ENCODE measurements at regions not wholly inside any gene's neighbourhood (a gene's known extent, or its start where the extent isn't known, plus 50 kb on each side); places are given as distances from the start of the nearest gene placed in this dataset.
"Not testable (repeated sequence)": the region's sequence is repeated elsewhere in the genome, so short reads cannot be mapped to it uniquely, and the experiment has no call there.

DNA sequence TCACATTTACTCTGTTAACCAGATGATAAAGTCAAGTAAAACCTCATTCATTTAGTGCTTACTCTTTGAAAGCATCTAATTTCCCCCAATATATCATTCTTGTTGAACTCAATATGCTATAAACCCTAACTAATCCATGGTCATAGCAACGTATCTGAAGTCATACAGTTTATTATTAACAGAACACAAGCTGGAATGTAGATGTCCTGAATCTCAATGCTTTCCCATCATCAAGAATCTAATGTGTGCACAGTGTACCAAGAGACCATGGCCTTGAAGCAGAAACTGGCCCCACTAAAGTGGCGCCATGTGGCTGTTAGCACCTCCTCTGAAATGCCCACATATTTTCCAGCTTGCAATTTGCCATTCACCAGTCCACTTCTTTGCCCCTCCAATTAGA lies 245.8 kb downstream of the SOX9 start:
- DNase-seq (ENCODE audit: low spot score), result no peak

DNA sequence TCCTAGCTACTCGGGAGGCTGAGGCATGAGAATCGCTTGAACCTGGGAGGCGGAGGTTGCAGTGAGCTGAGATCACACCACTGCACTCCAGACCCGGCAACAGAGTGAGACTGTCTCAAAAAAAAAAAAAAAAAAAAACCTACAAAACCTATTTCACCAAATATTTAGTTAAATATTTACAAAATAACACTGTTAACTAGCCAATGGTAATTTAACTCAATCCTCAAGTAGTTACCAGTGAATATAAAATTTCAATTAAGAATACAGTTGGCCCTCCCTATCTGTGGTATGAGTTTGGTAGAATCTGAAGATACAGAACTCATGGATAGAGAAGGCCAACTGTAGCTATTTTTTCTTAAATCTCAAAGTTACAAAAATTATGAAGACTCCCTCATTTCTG lies 247.4 kb downstream of the SOX9 start:
- no peak for DNase-seq (ENCODE audit: low spot score)

DNA sequence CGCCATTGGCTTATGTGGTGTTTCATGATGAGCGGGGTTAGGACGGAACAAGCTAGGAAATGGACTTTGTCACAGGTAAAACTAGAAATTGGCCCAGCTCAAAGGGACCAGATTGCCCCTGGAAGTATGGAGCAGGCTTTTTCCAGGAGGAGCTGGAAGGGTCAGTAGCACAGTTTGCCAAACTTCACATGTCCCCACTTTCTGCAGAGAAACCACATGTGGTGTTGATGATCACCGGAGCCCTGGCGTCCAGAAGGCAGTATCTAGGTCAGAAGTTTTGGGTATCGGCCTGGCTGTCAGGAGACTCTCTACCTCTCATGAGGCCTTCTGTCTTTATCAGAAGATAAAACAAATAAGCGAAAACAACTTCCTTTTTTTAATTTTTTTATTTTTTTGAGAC lies 248.5 kb downstream of the SOX9 start:
- DNase-seq (ENCODE audit: low spot score), result no peak

GRCh38 chr17:72370819-72371218 lies 250.0 kb downstream of the SOX9 start:
- no peak for DNase-seq (ENCODE audit: low spot score)

GRCh38 chr17:72372185-72372584 lies 251.4 kb downstream of the SOX9 start:
- no peak for DNase-seq (ENCODE audit: low spot score)

DNA sequence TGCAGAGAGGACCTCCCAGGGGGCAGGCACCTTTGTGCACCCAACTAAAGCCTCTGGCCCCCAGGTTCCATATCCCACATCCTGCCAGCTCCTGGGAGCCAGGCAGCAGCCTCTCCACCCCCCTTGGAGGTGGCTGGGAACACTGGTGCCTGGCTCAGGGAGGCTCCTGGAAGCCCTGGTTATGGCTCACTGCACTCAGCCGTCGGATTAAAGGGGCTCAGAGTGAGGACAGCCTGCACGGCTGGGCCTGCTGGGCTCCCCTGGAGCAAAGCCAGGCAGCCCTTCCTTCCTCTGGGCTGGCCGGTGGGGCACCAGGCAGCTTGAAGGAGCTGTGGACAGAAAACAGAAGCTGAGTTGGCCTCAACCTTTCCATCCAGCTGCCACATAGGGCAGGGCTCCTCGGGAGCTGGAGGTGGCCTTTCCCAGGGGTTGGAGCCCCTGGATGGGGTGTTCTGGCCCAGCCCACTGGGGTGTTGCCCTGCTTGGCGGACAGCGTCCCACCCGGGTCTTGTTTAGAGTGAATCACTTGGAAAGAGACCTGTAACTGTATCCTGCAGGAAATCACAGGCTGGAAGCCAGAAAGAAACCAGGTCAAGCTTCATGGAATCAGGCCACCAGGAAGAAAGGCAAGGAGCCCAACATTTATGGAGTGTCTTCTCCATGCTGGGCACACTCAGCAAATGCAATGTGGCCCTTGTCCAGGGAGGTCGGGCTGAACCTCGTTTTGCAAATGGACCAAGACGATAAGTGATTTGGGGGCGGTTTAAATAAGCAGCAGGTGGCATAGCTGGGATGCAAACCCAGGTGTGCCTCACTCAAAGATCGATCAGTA lies 253.3 kb downstream of the SOX9 start:
- no peak for DNase-seq (ENCODE audit: low spot score)

DNA sequence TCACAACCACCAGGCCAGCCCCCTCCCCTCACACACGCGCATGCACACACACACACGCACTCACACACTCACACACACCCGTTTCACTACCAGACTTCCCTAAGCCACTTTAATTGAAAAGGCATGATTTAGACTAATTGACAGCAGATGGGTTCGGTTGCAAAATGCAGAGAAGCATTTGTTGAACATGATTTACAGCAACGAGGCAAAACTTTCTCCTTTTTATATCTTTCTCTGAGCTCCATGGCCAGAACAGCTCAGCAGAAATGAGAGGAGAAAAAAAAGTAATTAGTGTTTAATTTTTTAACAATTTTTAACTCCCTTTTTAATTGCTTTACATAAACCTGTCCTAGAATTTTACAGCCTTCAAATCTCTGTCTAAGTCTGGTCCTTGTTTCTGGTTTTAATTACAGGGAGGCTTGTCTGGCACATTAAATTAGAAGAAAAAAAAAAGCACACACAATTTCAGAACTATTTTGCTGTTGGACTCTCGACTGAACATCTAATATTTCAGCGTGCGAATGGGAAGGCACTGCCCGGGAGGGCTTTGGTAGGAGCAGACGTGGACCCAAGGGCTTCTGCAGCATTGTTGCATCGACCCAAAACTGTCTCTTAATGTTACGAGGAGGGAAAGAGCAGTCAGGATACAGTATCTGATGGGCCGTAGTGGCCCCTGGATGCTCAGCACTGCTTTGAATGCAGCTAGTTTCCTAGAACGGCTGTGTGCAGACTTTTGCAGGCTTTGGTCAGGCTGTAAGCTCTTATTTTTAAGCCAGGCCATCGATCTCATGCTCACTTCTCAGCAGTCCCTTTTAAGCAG lies 255.9 kb downstream of the SOX9 start:
- no peak for DNase-seq (ENCODE audit: low spot score)

- no peak for DNase-seq (ENCODE audit: low spot score)
Observed at GRCh38 chr17:72378414-72379390, 257.9 kb downstream of the SOX9 start.

GRCh38 chr17:72379516-72379915 lies 258.7 kb downstream of the SOX9 start:
- no peak for DNase-seq (ENCODE audit: low spot score)

GRCh38 chr17:72380120-72380519 lies 259.3 kb downstream of the SOX9 start:
- no peak for DNase-seq (ENCODE audit: low spot score)

- no peak for DNase-seq (ENCODE audit: low spot score)
Observed at GRCh38 chr17:72380737-72381136, 259.9 kb downstream of the SOX9 start.

- DNase-seq (ENCODE audit: low spot score), result no peak
Observed at GRCh38 chr17:72381597-72382397, 261.0 kb downstream of the SOX9 start.

GRCh38 chr17:72382971-72383722 lies 262.3 kb downstream of the SOX9 start:
- DNase-seq (ENCODE audit: low spot score), result no peak

- DNase-seq (ENCODE audit: low spot score), result no peak
Observed at GRCh38 chr17:72385475-72385874, 264.7 kb downstream of the SOX9 start.

- DNase-seq (ENCODE audit: low spot score), result not testable (repeated sequence)
Observed at GRCh38 chr17:72386173-72386572, 265.4 kb downstream of the SOX9 start.

DNA sequence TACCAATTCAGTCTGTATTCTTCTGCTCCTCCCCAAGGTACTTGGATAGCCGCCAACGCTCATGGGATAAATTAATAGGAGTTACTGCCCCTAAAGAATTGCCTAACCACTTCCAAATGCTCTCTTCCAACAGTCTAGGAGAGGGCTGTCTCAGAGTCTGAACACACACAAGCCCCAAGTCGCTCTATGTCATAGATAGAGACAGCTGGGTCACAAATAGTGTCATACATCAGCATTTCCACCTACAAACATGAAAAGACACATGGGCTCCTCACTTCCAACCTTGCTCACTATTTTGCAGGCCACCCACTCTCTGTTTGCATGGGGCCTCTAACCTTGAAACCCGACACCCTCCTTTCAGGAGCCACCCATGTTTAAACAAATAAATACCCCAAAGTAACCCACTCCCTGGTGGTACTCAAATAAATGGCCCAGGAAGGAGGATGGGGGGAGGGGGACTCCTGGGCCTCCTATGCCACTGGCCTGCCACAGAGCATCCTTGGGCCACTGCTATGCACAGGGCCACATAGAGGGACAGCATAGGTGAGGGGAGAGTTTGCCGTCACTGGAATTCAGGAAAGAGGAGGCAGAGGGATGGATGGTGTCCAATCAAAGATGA lies 265.9 kb downstream of the SOX9 start:
- no peak for DNase-seq (ENCODE audit: low spot score)

DNA sequence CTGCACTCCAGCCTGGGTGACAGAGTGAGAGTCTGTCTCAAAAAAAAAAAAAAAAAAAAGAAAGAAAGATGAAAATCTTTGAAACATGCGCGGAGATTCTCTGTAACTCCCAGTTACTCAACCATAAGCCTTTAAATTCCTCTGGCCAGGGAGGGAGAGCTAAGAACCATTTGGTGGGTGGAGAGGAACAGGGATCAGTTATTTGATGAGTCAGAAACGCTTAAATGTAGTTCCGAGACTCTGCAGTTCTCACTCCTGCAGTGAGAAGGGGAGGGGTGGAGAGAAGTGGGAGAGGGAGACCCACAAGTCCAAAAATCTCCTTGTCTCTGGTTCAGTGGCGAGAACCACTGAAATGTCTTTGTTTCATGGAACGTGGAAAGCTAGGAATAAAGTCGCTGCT lies 266.7 kb downstream of the SOX9 start:
- DNase-seq (ENCODE audit: low spot score), result no peak

DNA sequence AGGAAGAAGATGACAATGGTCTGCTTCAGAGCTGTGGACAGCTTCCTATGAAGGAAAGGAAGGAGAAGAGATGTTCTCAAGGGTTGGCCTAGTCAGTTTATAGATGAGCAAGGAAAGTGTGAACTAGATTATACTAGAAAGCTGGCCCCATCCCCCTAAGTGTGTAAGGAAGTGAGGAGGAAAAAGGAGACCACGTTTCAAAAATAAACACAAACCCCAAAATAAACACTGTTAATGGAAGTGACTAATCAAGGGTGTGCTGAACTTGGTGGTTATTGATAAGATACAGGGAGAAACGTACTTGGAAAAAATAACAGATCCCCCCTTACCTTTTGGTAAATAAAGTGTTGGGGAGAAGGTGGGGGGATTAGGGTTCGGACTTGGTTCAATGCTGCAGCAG lies 267.1 kb downstream of the SOX9 start:
- DNase-seq (ENCODE audit: low spot score), result no peak

GRCh38 chr17:72388765-72389473 lies 268.1 kb downstream of the SOX9 start:
- DNase-seq (ENCODE audit: low spot score), result no peak

Measured in CD4-positive, alpha-beta T cell treated with Interleukin-15 for 4 hours (primary cell).